C1 segment of cervical spinal cord (tissue), 14 donors: ENCODE measurements at regions not wholly inside any gene's neighbourhood (a gene's known extent, or its start where the extent isn't known, plus 50 kb on each side); places are given as distances from the start of the nearest gene placed in this dataset.

ENCODE experiments used
- DNase-seq, 14 donors: peaks; one replicate each; lab custom pipeline; 2025; lab: John Stamatoyannopoulos, UW

- DNase-seq: no peak
Measured at GRCh38 chr1:8115769-8116167, 89.7 kb upstream of the ERRFI1 start.

- DNase-seq: no peak
Measured at GRCh38 chr1:8115031-8115768, 89.1 kb upstream of the ERRFI1 start.

- DNase-seq: no peak
Measured at GRCh38 chr1:8113262-8114220, 87.4 kb upstream of the ERRFI1 start.

DNA sequence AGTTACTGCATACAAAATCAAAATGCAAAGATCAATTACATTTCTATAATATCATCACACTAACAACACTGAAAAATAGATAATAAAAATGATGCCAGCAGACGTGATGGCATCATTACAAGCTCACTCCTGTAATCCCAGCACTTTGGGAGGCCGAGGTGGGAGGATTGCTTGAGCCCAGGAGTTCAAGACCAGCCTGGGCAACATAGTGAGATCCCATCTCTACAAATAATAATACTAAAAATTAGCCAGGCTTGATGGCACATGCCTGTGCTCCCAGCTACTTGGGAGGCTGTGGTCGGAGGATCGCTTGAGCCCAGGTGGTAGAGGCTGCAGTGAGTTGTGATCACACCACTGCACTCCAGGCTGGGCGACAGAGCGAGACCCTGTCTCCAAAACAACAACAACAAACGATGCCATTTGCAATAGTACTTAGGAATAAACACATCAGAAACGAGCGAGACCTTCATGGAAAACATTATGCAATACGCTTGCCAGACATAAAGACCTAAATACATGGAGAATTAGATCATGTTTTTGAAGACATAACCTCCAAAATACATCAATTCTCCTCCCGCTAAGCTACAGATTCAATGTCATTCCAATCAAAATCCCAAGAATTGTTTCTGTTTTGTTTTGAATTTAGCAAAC lies 86.6 kb upstream of the ERRFI1 start:
- no peak for DNase-seq

- DNase-seq: no peak
Measured at GRCh38 chr1:8111560-8111959, 85.5 kb upstream of the ERRFI1 start.

- no peak for DNase-seq
Measured at GRCh38 chr1:8109216-8109615, 83.1 kb upstream of the ERRFI1 start.

- DNase-seq: no peak
Measured at GRCh38 chr1:8107897-8108296, 81.8 kb upstream of the ERRFI1 start.

GRCh38 chr1:8104278-8105236 lies 78.4 kb upstream of the ERRFI1 start:
- no peak for DNase-seq

GRCh38 chr1:8097908-8098307 lies 71.8 kb upstream of the ERRFI1 start:
- DNase-seq: no peak

GRCh38 chr1:8097077-8097799 lies 71.1 kb upstream of the ERRFI1 start:
- no peak for DNase-seq

DNA sequence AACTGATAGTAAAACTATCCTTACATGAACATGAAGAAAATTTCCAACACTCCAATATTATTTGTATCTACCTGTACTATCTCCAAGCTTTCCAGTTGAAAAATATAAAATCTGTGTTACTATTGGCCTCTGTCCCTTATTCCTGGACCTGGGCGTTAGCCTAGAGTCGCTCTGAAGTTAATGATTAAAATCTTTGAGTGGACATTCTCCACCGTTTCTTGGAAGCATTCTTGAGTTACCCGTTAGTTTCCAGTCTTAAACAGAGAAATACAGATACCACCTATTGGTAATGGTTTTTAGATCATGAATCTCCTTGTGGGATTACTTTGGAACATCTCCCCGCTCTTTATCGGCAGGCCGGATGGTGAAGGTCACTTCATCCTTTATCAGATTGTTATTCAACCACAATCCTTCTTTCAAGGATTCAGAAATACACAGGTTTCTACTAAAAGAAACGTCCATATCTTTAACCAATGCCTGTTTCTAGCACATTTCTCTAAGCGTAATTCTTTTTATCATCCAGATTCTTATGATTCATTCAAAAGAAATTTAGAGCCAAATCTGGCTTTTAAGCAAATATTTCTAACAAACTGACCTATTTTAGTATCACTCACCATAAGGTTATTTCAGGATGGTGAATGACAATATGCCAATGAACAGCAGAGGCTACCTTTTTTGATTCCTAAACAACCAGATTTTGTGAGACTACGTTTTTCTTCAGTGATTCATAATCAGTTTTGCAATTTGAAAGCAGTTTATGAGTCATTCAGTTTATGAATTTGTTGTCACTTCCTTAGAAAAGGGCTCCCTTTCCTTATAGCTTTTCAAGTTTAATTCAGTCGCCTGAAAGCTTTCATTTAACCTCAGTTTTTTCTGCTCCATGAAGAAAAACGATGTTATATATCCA lies 70.2 kb upstream of the ERRFI1 start:
- DNase-seq: no peak

DNA sequence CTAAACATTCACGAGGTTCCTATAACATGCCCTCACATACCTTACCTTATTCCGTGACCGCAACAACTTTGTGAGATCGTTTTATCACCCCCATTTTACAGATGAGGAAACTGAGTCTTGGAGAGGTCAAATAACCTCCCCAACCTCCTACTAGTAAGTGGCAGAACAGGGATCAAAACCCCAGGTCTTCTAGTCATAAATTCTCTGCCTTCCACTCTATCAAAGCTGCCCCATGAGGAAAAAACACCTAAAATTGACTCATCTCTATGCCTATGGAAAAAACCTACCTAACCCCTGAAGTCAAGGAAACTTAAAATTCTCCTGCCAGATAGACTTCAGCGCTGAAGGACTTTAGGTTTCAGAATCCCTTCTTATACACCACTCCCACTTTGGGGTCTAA lies 69.5 kb upstream of the ERRFI1 start:
- no peak for DNase-seq

- no peak for DNase-seq
Measured at GRCh38 chr1:8094481-8095241, 68.6 kb upstream of the ERRFI1 start.

- DNase-seq: no peak
Measured at GRCh38 chr1:8093221-8093980, 67.3 kb upstream of the ERRFI1 start.

GRCh38 chr1:8092657-8093056 lies 66.5 kb upstream of the ERRFI1 start:
- no peak for DNase-seq

DNA sequence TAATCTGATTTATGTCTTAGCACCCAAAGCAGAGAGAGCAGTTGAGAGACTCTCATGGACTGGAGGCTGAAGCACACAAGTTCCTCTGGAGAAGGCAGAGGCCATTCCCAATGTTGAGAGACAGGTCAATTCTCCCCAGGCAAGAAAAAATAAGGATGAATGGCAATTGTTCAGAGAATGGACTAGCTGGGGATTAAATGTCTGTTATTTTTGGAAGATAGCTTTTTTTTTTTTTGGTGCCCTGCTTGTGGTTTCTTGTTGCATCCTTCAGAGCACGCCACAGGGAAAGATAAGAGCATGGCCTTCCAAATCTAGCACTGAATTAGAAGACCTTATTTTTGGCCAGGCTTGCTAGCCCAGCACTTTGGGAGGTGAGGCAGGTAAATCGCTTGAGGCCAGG lies 65.6 kb upstream of the ERRFI1 start:
- DNase-seq: no peak

- no peak for DNase-seq
Measured at GRCh38 chr1:8090241-8090702, 64.2 kb upstream of the ERRFI1 start.
